HL-60 (cell line): ENCODE measurements at regions not wholly inside any gene's neighbourhood (a gene's known extent, or its start where the extent isn't known, plus 50 kb on each side); places are given as distances from the start of the nearest gene placed in this dataset.

Experiments used
- CTCF ChIP-seq: IDR thresholded peaks from one replicate; pipeline ENCODE4 v1.5.1; 2011; ENCODE audit warnings: low read length, control low read depth, inconsistent platforms; ENCODE audit not compliant: insufficient read depth
- GABPA ChIP-seq: IDR thresholded peaks from 2 replicates; pipeline ENCODE4 v1.6.1; 2012; ENCODE audit warnings: low read depth
- POLR2AphosphoS5 ChIP-seq: IDR thresholded peaks from 2 replicates; pipeline ENCODE4 v1.6.1; 2012; ENCODE audit warnings: low read depth
- REST ChIP-seq: IDR thresholded peaks from 2 replicates; pipeline ENCODE4 v1.6.1; 2012; ENCODE audit warnings: low read depth; ENCODE audit not compliant: insufficient replicate concordance
- SPI1 ChIP-seq: IDR thresholded peaks from 2 replicates; pipeline ENCODE4 v1.6.1; 2012; ENCODE audit warnings: low read depth, mild to moderate bottlenecking, borderline replicate concordance

- TF ChIP-seq REST (no peak), CTCF (no peak), SPI1 (no peak), POLR2AphosphoS5 (no peak), GABPA (no peak)
These were observed 80.9 kb upstream of the ZNF804A start for GRCh38 chr2:184517402-184517801.
